ENCODE measurements at regions not wholly inside any gene's neighbourhood (a gene's known extent, or its start where the extent isn't known, plus 50 kb on each side); places are given as distances from the start of the nearest gene placed in this dataset.

- Histone ChIP-seq H3K4me3 (IDR thresholded peaks at IDR 0.05; ENCODE audit: insufficient read depth, low read depth, low read length) (no peak overlapping the region), H3K27me3 (ENCODE audit: insufficient read depth, low read depth) (no peaks in the 10 kb centered on the region), H3K4me2 (no peak overlapping the region), H3K4me1 (ENCODE audit: low read depth, poor library complexity, severe bottlenecking) (peaks cover 9% of the 10 kb centered on the region), H3K36me3 (ENCODE audit: insufficient read depth) (no peaks in the 10 kb centered on the region), H2AFZ (ENCODE audit: low read depth) (no peak overlapping the region), H3K9ac (no peak overlapping the region), H3K27ac (no peak overlapping the region), H3K79me2 (ENCODE audit: insufficient read depth, low read depth) (no peaks in the 10 kb centered on the region), H4K20me1 (ENCODE audit: insufficient read depth) (no peaks in the 10 kb centered on the region)
- TF ChIP-seq CTCF (conservative IDR thresholded peaks at IDR 0.05; ENCODE audit: low read depth, low read length), result no peak
Observed at GRCh38 chr4:74635074-74635473, 159.2 kb downstream of the BTC start.

GRCh38 chr4:74635490-74636123, 158.7 kb downstream of the BTC start:
- Histone ChIP-seq H3K27ac (no peak overlapping the region), H2AFZ (ENCODE audit: low read depth) (no peak overlapping the region), H3K4me3 (IDR thresholded peaks at IDR 0.05; ENCODE audit: insufficient read depth, low read depth, low read length) (no peak overlapping the region), H3K9ac (no peak overlapping the region), H3K4me2 (no peak overlapping the region), H3K36me3 (ENCODE audit: insufficient read depth) (no peaks in the 10 kb centered on the region), H3K27me3 (ENCODE audit: insufficient read depth, low read depth) (no peaks in the 10 kb centered on the region), H3K79me2 (ENCODE audit: insufficient read depth, low read depth) (no peaks in the 10 kb centered on the region), H3K4me1 (ENCODE audit: low read depth, poor library complexity, severe bottlenecking) (peaks cover 9% of the 10 kb centered on the region), H4K20me1 (ENCODE audit: insufficient read depth) (no peaks in the 10 kb centered on the region)
- no peak for TF ChIP-seq CTCF (conservative IDR thresholded peaks at IDR 0.05; ENCODE audit: low read depth, low read length)

- Histone ChIP-seq H3K9ac (no peak overlapping the region), H3K4me1 (ENCODE audit: low read depth, poor library complexity, severe bottlenecking) (peaks cover 2% of the 10 kb centered on the region), H3K27ac (no peak overlapping the region), H3K4me3 (IDR thresholded peaks at IDR 0.05; ENCODE audit: insufficient read depth, low read depth, low read length) (no peak overlapping the region), H3K4me2 (no peak overlapping the region), H3K36me3 (ENCODE audit: insufficient read depth) (no peaks in the 10 kb centered on the region), H3K79me2 (ENCODE audit: insufficient read depth, low read depth) (no peaks in the 10 kb centered on the region), H4K20me1 (ENCODE audit: insufficient read depth) (no peaks in the 10 kb centered on the region), H2AFZ (ENCODE audit: low read depth) (no peak overlapping the region), H3K27me3 (ENCODE audit: insufficient read depth, low read depth) (no peaks in the 10 kb centered on the region)
- no peak for TF ChIP-seq CTCF (conservative IDR thresholded peaks at IDR 0.05; ENCODE audit: low read depth, low read length)
Observed at GRCh38 chr4:74638001-74638400, 156.3 kb downstream of the BTC start.

- Histone ChIP-seq H3K36me3 (ENCODE audit: insufficient read depth) (no peaks in the 10 kb centered on the region), H3K4me1 (ENCODE audit: low read depth, poor library complexity, severe bottlenecking) (no peaks in the 10 kb centered on the region), H3K79me2 (ENCODE audit: insufficient read depth, low read depth) (no peaks in the 10 kb centered on the region), H4K20me1 (ENCODE audit: insufficient read depth) (no peaks in the 10 kb centered on the region), H3K4me3 (IDR thresholded peaks at IDR 0.05; ENCODE audit: insufficient read depth, low read depth, low read length) (no peak overlapping the region), H2AFZ (ENCODE audit: low read depth) (no peak overlapping the region), H3K9ac (no peak overlapping the region), H3K27ac (no peak overlapping the region), H3K4me2 (no peak overlapping the region), H3K27me3 (ENCODE audit: insufficient read depth, low read depth) (no peaks in the 10 kb centered on the region)
- TF ChIP-seq CTCF (conservative IDR thresholded peaks at IDR 0.05; ENCODE audit: low read depth, low read length), result no peak
Observed at GRCh38 chr4:74638689-74639088, 155.6 kb downstream of the BTC start.
